Transverse colon (tissue), 4 donors: ENCODE measurements at regions not wholly inside any gene's neighbourhood (a gene's known extent, or its start where the extent isn't known, plus 50 kb on each side); places are given as distances from the start of the nearest gene placed in this dataset.

Experiments
- EP300 ChIP-seq: sonication (generic); formaldehyde crosslinking; IDR thresholded peaks from one replicate; pipeline ENCODE4 v1.6.1; 2017; ENCODE audit warnings: antibody characterized with exemption, low read depth
- POLR2A ChIP-seq: fragments of 450-650 bp; IDR thresholded peaks from one replicate; pipeline ENCODE4 v1.6.1; 2016; ENCODE audit warnings: antibody characterized with exemption, mild to moderate bottlenecking, moderate library complexity
- POLR2AphosphoS5 ChIP-seq, 3 donors: sonication (generic); formaldehyde crosslinking; IDR thresholded peaks; one replicate each; pipeline ENCODE4 v1.6.1; 2016; ENCODE audit warnings: antibody characterized with exemption in 3 of 3
- TF ChIP-seq, protein P1 (sequence below), 5 experiments: fragments of 200-600 bp in 3 of 5; fragments of 450-650 bp in 2 of 5; sonication (generic) in 3 of 5; IDR thresholded peaks; 1 replicate in 2 of 5; 2 replicates in 3 of 5; pipeline ENCODE4 v1.5.1; 2016 to 2017; ENCODE audit warnings: antibody characterized with exemption in 5 of 5, inconsistent platforms in 3 of 5, mild to moderate bottlenecking in 2 of 5, moderate library complexity in 1 of 5

DNA sequence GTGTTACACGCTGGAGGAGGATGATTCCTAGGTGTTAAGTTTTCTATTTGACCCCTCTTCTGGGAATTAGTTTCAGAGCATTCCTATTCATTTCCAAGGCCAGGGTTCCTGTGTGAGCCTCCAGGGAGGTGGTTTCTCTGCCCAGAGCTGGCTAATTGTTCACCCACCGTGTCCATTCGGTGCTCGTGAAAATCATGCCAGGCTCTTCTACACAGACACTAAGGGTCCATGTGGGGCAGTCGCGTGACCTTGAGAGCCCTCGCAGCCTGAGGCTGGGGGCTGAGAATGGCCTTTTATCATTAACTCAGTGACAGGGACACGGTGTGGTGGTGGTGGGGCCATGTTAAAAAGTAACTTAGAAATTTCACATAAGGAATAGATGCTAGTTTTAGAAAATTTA is 83.7 kb downstream of the EMX2 start:
- TF ChIP-seq EP300 (no peak), POLR2A (no peak), POLR2AphosphoS5 (IDR thresholded peaks at IDR 0.05) (no peak)
- TF ChIP-seq, protein P1, sequence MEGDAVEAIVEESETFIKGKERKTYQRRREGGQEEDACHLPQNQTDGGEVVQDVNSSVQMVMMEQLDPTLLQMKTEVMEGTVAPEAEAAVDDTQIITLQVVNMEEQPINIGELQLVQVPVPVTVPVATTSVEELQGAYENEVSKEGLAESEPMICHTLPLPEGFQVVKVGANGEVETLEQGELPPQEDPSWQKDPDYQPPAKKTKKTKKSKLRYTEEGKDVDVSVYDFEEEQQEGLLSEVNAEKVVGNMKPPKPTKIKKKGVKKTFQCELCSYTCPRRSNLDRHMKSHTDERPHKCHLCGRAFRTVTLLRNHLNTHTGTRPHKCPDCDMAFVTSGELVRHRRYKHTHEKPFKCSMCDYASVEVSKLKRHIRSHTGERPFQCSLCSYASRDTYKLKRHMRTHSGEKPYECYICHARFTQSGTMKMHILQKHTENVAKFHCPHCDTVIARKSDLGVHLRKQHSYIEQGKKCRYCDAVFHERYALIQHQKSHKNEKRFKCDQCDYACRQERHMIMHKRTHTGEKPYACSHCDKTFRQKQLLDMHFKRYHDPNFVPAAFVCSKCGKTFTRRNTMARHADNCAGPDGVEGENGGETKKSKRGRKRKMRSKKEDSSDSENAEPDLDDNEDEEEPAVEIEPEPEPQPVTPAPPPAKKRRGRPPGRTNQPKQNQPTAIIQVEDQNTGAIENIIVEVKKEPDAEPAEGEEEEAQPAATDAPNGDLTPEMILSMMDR (IDR thresholded peaks at IDR 0.05): no peak
